ENCODE measurements at regions not wholly inside any gene's neighbourhood (a gene's known extent, or its start where the extent isn't known, plus 50 kb on each side); places are given as distances from the start of the nearest gene placed in this dataset.

GRCh38 chr11:116148056-116148455 is 624.7 kb downstream of the BUD13 start:
- DNase-seq (ENCODE audit: low spot score), result no peak

GRCh38 chr11:116145187-116145865 is 627.5 kb downstream of the BUD13 start:
- no peak for DNase-seq (ENCODE audit: low spot score)

- DNase-seq (ENCODE audit: low spot score), result no peak
Observed at GRCh38 chr11:116144387-116144958, 628.3 kb downstream of the BUD13 start.

- DNase-seq (ENCODE audit: low spot score), result no peak
Observed at GRCh38 chr11:116138280-116138679, 634.1 kb upstream of the CADM1 start.

- no peak for DNase-seq (ENCODE audit: low spot score)
Observed at GRCh38 chr11:116137753-116138152, 633.5 kb upstream of the CADM1 start.

GRCh38 chr11:116136987-116137674 is 632.9 kb upstream of the CADM1 start:
- DNase-seq (ENCODE audit: low spot score), result no peak

- DNase-seq (ENCODE audit: low spot score), result no peak
Observed at GRCh38 chr11:116135891-116136290, 631.7 kb upstream of the CADM1 start.

GRCh38 chr11:116134450-116134849 is 630.2 kb upstream of the CADM1 start:
- no peak for DNase-seq (ENCODE audit: low spot score)

GRCh38 chr11:116132273-116132978 is 628.2 kb upstream of the CADM1 start:
- DNase-seq (ENCODE audit: low spot score), result no peak

- DNase-seq (ENCODE audit: low spot score), result no peak
Observed at GRCh38 chr11:116130122-116130521, 625.9 kb upstream of the CADM1 start.

- DNase-seq (ENCODE audit: low spot score), result no peak
Observed at GRCh38 chr11:116129456-116129855, 625.2 kb upstream of the CADM1 start.

GRCh38 chr11:116126562-116126961 is 622.3 kb upstream of the CADM1 start:
- DNase-seq (ENCODE audit: low spot score), result no peak

- DNase-seq (ENCODE audit: low spot score), result no peak
Observed at GRCh38 chr11:116124922-116125714, 620.9 kb upstream of the CADM1 start.

GRCh38 chr11:116123739-116124138 is 619.5 kb upstream of the CADM1 start:
- DNase-seq (ENCODE audit: low spot score), result no peak

GRCh38 chr11:116122697-116123472 is 618.7 kb upstream of the CADM1 start:
- no peak for DNase-seq (ENCODE audit: low spot score)

GRCh38 chr11:116119158-116119557 is 614.9 kb upstream of the CADM1 start:
- DNase-seq (ENCODE audit: low spot score), result no peak

GRCh38 chr11:116118138-116118470 is 613.9 kb upstream of the CADM1 start:
- no peak for DNase-seq (ENCODE audit: low spot score)

GRCh38 chr11:116117331-116118137 is 613.3 kb upstream of the CADM1 start:
- DNase-seq (ENCODE audit: low spot score), result no peak

- no peak for DNase-seq (ENCODE audit: low spot score)
Observed at GRCh38 chr11:116115801-116116200, 611.6 kb upstream of the CADM1 start.

- DNase-seq (ENCODE audit: low spot score), result no peak
Observed at GRCh38 chr11:116114198-116114651, 610.0 kb upstream of the CADM1 start.

Data from LoVo (cell line).